GM19455 (cell line): ENCODE measurements at regions not wholly inside any gene's neighbourhood (a gene's known extent, or its start where the extent isn't known, plus 50 kb on each side); places are given as distances from the start of the nearest gene placed in this dataset.
"Not testable (repeated sequence)": the region's sequence is repeated elsewhere in the genome, so short reads cannot be mapped to it uniquely, and the experiment has no call there.

ENCODE experiments used
- ATAC-seq: cut with Tn5 transposase; IDR thresholded peaks from one replicate; pipeline ENCODE4 v1.9.1; 2021; ENCODE audit not compliant: unreplicated experiment

DNA sequence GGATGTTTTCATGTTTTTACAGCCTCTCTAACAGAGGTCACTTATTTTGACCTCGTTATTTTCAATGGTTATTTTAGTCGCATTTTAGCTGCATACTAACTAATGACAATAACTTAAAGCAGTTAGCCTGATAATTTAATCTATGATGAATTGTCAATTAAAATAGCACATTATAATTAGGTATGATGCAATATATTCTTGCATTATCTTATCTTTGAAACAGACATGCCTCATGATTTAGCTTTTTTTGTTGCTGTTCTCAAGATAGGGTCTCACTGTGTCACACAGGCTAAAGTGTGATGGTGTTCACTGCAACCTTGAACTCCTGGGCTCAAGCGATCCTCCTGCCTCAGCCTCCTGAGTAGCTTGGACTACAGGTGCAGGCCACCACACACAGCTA, 126.4 kb downstream of the KBTBD2 start:
- ATAC-seq = no peak

GRCh38 chr7:32762925-32763293, 128.7 kb downstream of the KBTBD2 start:
- ATAC-seq = no peak

- not testable (repeated sequence) for ATAC-seq
Measured at GRCh38 chr7:32762206-32762924, 129.2 kb downstream of the KBTBD2 start.

DNA sequence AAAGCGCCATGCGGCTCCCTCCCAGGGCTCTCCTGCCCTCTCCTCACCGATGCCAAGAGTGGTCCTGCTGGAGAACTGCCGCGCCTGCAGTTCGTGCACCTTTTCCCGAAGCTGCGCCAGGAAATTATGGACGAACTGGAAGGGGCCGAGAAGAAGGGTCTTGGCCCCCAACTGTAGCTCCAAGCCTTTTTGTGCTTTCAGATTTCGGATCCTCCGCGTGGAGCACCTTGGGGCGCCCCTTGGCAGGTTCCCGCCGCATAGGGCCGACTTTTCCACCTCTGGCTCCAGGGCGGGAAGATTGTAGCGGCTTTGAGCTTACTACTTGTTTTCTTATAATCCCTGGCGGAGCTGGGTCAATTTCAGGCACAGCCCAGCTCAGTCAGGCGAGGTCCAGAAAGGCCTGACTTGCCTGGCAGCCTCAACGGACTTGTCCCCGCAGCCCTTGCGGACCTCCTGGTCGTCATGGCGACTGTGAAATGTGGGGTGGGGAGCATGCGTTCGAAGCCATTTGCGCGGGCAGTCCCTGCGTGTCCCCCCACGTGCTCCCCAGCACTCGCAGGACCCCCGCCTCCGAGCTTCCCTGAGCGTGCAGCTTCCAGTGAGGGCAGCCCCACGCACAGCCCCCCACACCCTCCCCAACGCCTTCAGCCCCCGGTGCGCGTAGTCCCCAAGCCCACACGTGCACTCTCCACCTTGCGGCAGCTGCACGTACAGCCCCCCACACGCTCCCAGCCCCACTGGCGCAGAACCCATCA, 129.9 kb downstream of the KBTBD2 start:
- no peak for ATAC-seq

DNA sequence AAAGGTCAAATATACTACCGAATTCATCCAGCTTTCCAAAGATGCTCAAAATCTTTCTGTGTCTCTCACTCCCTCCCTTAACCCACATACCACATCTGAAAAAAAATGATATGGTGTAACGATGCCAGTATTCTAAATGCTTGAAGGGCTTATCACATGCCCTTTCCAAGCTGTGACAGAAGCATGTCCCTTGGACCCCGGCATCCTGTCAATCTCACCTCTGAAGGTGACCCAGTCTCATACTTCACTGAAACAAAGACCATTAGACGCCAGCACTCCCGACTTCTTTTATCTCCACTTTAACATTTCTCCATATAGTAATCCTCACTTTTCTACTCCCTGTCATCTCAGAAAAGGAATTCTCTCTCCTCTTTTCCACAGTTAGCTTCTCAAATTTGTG, 130.8 kb downstream of the KBTBD2 start:
- ATAC-seq = not testable (repeated sequence)

DNA sequence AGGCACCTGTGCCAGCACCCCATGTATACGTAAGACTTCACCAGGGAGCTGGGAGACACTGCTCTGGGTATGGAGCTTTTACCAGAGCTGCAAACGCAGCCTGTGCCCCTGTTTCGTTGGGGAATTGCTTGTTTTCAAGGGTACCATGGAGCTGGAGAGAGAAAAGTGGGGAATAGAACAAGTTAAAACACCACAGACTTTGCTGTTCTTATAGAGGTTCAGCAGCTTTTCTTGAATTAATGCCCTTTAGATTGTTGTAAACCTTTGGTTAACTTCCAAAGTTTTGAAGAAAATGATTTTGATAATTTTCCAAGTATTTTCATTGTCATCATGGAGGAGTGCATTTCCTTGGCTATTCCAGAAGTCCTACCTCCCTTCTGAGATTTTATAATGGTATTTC, 131.7 kb downstream of the KBTBD2 start:
- not testable (repeated sequence) for ATAC-seq

GRCh38 chr7:32753872-32754271, 137.7 kb downstream of the KBTBD2 start:
- ATAC-seq = not testable (repeated sequence)

DNA sequence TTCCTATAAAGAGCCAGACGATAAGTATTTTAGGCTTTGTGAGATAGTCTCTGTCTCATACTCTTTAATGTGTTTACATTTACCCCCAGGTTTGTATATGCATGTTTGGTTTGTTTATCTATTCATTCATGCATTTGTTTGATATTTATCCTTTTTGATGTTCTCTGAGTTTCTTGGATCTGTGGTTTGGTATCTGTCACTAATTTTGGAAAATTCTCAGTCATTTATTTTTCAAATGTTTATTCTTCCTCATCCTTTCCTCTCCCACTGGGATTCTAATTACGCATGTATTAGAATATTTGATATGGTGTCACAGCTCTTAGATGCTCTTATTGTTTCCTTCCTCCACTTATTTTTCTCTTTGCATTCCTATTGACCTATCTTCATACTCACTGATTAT, 143.2 kb downstream of the KBTBD2 start:
- not testable (repeated sequence) for ATAC-seq

- not testable (repeated sequence) for ATAC-seq
Measured at GRCh38 chr7:32747443-32748148, 144.0 kb downstream of the KBTBD2 start.

DNA sequence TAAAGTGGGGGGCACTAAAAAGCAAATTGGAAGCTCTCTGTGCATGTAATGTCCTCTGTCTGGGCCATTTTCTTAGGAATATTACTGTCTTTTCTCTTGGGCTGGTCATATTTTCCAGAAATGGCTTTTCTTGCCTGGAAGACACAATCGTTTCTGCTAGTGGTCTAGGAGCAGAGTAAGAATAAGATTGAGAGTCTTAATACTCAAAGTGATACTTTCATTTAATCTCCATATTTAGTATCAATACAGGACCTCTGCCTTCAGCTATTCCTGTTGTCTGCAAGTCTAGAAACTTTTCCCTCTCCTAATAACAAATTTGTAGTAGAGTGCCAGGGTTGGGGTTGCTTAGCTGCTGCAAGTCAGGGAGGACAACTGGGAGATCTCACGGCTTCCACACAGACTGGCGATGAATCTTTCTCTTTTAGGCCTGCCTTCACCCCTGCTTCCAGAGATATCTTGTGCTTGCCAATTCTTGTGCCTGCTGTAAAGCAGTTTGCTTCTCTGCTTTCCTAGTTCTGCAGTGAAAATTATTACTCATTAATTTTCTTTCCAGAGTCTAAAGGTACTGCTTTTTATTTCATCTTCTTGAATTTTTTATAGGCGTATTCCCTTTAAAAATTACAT, 149.6 kb downstream of the KBTBD2 start:
- ATAC-seq = not testable (repeated sequence)

- not testable (repeated sequence) for ATAC-seq
Measured at GRCh38 chr7:32739749-32740148, 151.8 kb downstream of the KBTBD2 start.

DNA sequence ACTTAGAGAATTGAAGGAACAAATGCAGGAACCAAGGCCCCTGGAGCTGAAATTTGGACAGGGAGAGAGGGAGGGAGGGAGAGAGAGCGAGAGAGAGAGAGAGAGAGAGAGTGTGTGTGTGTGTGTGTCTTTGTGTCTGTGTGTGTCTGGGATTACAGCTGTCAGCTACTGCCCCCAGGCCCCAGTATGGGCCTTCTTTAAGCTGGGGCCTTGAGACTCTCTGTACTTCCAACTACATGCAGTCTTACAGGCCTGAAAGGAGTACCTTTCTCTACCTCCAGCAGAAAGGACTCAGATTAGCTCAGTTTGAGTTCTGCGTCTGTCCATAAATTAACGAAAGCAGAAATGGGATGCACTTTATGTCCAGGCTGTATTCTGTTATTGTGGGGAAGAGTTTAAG, 153.2 kb downstream of the KBTBD2 start:
- ATAC-seq = not testable (repeated sequence)

DNA sequence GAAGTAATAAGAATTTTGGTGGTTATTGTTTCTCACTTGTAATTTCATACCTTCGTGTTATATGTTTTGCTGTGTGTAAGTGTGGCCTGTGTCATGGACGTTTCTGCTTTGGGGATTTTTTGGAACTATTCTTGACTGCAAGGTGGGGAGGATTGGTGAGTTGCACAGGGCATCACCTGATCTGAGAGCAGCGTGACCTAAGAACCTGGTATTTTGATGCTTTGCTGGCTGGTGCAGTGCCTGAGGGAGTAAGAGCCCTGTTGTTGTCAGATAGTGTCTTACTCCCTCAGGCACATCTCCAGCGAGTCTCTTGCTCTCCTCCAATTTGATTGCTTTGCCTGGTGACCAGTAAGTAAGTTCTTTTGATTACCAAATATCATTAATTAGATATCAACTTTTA, 158.8 kb downstream of the KBTBD2 start:
- ATAC-seq = not testable (repeated sequence)

- not testable (repeated sequence) for ATAC-seq
Measured at GRCh38 chr7:32729335-32729675, 162.3 kb downstream of the KBTBD2 start.

GRCh38 chr7:32728412-32729334, 162.9 kb downstream of the KBTBD2 start:
- ATAC-seq = peak; percentile 74

- peak; percentile 69 for ATAC-seq
Measured at GRCh38 chr7:32727483-32728411, 163.8 kb downstream of the KBTBD2 start.

GRCh38 chr7:32722837-32723236, 168.7 kb downstream of the KBTBD2 start:
- not testable (repeated sequence) for ATAC-seq

DNA sequence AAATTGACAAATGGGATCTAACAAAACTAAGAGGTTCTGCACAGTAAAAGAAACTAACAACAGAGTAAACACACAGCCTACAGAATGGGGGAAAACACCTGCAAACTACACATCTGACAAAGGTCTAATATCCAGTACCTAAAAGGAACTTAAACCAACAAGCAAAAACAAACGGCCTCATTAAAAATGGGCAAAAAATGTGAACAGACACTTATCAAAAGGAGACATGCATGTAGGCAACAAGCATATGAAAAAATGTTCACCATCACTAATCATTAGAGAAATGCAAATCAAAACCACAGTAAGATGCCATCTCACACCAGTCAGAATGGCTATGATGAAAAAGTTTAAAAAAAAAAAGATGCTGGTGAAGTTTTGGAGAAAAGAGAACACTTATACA, 197.4 kb downstream of the KBTBD2 start:
- ATAC-seq = no peak
